Muscle layer of duodenum (tissue), 2 donors: ENCODE measurements at regions not wholly inside any gene's neighbourhood (a gene's known extent, or its start where the extent isn't known, plus 50 kb on each side); places are given as distances from the start of the nearest gene placed in this dataset.
"Not testable (repeated sequence)": the region's sequence is repeated elsewhere in the genome, so short reads cannot be mapped to it uniquely, and the experiment has no call there.

Experiments
- H3K27ac ChIP-seq: one replicate; pipeline ENCODE4 v1.7.0; 2013; ENCODE audit warnings: mild to moderate bottlenecking, low read length
- H3K27me3 ChIP-seq: one replicate; pipeline ENCODE4 v1.7.0; 2013; ENCODE audit warnings: low read depth, mild to moderate bottlenecking, control low read depth, low read length
- H3K36me3 ChIP-seq, 2 donors: one replicate each; pipeline ENCODE4 v1.7.0; 2013; ENCODE audit warnings: low read length in 2 of 2, control low read depth in 1 of 2, mild to moderate bottlenecking in 1 of 2; ENCODE audit not compliant: insufficient read depth in 2 of 2, control insufficient read depth in 1 of 2
- H3K4me1 ChIP-seq, 2 donors: one replicate each; pipeline ENCODE4 v1.7.0; 2013; ENCODE audit warnings: low read length in 2 of 2, mild to moderate bottlenecking in 2 of 2, control low read depth in 1 of 2, moderate library complexity in 1 of 2; ENCODE audit not compliant: insufficient read depth in 2 of 2, control insufficient read depth in 1 of 2
- H3K4me3 ChIP-seq, 2 donors: one replicate each; pipeline ENCODE4 v1.7.0; 2013; ENCODE audit warnings: low read length in 2 of 2, low read depth in 1 of 2, mild to moderate bottlenecking in 1 of 2
- H3K9me3 ChIP-seq, 2 donors: one replicate each; pipeline ENCODE4 v1.7.0; 2013; ENCODE audit warnings: low read length in 2 of 2, control low read depth in 1 of 2, mild to moderate bottlenecking in 1 of 2; ENCODE audit not compliant: control insufficient read depth in 1 of 2
- donor health status: healthy.

DNA sequence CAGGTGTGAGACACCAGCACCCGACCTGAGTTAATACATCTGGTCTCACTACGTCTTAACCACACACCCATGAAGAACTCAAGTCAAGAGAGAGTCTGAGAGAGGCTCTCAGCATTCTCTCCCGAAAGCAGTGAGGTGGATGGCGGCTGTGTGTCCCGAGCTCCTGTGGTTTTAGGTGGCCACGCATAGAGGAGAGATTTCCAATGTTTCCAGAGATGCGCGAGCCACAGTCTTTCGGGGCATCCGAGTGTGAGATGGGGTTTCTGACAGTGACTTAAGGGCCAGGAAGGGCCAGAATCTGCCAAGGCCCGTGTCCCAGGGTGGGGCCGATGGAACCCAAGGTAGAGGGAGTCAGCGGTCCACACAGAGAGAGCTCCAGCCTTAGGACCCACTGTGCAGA, 97.5 kb upstream of the ANKRD30BL start:
- not testable (repeated sequence) for H3K36me3 ChIP-seq, H3K27me3 ChIP-seq, H3K27ac ChIP-seq, H3K4me3 ChIP-seq, H3K9me3 ChIP-seq
- H3K4me1 ChIP-seq = peaks cover 0 to 16% of the 10 kb centered on the region in 2 donors

DNA sequence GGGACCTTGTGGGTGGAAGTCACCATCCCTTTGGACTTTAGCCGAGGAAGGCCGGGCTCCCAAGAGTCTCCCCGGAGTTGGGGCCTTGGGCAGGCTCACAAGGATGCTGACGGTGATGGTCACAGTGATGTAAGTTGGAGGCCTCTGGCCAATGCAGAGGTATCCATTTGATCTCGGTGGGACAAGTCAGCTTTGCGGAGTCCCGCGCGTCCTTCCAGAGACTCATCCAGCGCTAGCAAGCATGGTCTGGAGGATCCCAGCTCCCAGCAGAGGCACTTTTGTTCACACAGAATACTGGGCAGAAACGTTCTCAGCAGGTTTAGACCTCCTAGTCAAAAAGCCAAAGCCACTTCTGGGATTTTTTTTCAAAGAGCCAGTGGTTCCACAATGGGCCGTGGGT, 103.8 kb upstream of the ANKRD30BL start:
- not testable (repeated sequence) for H3K36me3 ChIP-seq, H3K4me1 ChIP-seq, H3K4me3 ChIP-seq, H3K9me3 ChIP-seq, H3K27ac ChIP-seq, H3K27me3 ChIP-seq

DNA sequence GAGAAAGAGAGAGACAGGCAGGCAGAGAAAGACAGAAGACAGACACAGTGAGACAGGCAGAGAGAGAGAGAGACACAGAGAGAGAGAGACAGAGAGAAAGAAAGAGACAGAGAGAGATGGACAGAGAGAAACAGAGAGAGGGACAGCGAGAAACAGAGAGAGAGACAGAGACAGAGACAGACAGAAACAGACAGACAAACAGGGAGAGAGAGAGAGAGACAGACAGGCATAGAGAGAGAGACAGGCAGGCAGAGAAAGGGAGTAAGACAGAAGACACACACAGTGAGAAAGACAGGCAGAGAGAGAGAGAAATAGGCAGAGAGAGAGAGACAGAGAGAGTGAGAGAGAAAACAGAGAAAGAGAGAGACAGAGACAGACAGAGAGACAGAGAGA, 105.3 kb upstream of the ANKRD30BL start:
- Histone ChIP-seq H3K4me3 (no peak overlapping the region), H3K4me1 (no peaks in the 10 kb centered on the region), H3K36me3 (no peaks in the 10 kb centered on the region), H3K27me3 (peaks cover 6% of the 10 kb centered on the region), H3K27ac (no peak overlapping the region), H3K9me3 (no peaks in the 10 kb centered on the region)

DNA sequence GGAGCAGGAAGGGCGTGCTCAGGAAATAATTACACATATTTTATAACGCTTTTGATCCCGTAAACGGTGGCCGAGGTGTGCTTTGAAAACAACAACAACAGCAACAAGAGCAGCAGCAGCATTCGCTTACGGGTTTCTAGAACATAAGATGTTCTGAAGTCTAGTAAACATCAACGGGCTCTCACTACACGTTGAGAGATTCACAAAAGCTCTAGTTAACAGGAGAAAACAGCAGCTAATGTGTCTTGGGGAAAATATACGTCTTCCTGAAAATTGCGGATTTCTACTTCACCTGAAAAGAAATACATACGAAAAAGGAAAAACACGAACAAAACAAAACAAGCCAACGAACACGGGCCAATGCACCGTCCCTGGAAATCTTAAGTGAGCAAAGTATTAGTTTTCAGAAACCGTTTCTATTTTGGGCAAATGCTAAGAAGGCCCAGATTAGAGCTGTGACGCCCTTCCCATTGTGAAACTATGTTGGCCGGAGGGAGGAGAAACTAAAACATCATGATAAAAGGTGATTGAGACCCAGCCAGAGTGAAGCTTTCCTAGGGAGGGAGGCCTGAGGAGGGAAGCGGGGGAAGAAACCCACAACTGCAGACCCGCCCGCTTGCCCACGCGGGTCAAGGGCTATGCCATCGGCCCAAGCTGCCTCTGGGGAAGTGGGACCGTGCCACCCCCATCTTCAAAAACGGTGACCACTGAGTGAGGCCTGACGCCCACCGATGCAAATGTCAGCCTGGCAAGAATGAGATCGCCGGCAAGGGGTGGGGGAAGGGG, 105.9 kb upstream of the ANKRD30BL start:
- H3K27me3 ChIP-seq, H3K27ac ChIP-seq, H3K9me3 ChIP-seq, H3K4me1 ChIP-seq, H3K36me3 ChIP-seq: not testable (repeated sequence)
- peak overlapping the region in 1 of 2 donors; percentile 18 for H3K4me3 ChIP-seq

DNA sequence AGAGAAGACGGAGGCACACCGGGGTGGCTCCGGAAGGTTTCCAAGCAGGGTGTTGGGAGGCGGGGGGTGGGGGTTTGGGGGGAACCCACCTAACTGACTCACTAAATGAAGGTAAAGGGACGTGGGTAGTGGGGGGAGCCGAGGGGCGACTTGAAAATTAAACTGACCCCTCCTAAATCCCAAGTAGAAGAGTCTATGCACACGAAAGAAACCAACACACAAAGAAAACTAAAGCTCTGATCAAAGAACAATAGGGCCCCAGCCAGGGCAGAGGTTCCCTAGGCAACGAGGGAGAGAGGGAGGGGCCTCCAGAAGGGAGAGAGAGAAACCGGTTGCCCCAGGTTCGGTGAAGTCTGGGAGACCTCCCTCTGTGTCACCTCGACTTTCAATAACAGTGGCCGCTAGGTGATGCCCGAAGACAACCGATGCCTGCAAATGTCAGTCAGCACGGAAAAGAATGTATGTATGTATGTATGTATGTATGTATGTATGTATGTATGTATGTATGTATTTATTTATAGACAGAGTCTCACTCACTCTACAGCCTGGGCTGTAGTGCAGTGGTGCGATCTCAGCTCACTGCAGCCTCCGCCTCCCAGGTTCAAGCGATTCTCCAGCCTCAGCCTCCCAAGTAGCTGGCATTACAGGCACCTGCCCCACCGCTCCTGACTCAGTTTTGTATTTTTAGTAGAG, 106.7 kb upstream of the ANKRD30BL start:
- H3K9me3 ChIP-seq, H3K27me3 ChIP-seq, H3K27ac ChIP-seq, H3K36me3 ChIP-seq, H3K4me1 ChIP-seq: not testable (repeated sequence)
- H3K4me3 ChIP-seq = peak overlapping the region in 1 of 2 donors; percentile 18

DNA sequence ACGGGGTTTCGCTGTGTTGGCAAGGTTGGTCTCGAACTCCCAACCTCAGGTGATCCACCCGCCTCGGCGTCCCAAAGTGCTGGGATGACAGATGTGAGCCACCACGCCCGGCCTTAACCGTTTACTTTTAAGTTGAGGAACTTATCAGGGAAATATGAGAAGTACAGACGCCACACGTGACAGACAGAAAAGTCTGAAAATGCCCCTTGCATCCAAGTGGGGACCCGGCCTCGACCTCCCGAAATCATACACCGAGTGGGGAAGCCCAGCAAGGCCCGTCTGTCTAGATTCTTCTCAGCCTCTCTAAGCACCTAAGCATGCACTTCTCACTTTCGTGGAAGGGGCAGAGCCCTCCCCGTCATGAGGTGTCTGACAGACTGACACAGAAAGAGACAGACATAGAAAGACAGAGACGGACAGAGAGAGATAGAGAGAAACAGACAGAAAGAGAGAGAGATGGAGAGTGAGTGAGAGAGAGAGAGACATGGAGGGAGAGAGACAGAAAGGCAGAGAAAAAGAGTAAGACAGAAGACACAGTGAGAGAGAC, 107.3 kb upstream of the ANKRD30BL start:
- Histone ChIP-seq H3K4me1 (no peaks in the 10 kb centered on the region), H3K27me3 (peaks cover 6% of the 10 kb centered on the region), H3K9me3 (no peaks in the 10 kb centered on the region)

DNA sequence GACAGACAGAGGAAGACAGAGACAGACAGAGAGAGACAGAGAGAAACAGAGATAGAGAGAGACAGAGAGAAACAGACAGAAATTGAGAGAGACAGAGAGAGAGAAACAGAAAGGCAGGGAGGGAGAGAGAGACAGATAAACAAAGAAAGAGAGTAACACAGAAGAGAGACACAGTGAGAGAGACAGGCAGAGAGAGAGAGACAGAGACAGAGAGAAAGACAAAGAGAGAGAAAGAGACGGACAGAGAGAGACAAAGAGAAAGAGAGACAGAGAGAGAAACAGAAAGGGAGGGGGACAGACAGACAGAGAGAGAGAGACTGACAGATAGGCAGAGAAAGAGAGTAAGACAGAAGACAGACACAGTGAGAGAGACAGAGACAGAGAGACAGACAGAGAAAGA, 108.5 kb upstream of the ANKRD30BL start:
- no peaks in the 10 kb centered on the region for H3K4me1 ChIP-seq

More for the DNA sequence above, 107.3 kb upstream of the ANKRD30BL start:
- Histone ChIP-seq H3K27ac (no peak overlapping the region), H3K4me3 (no peak overlapping the region), H3K36me3 (no peaks in the 10 kb centered on the region)

DNA sequence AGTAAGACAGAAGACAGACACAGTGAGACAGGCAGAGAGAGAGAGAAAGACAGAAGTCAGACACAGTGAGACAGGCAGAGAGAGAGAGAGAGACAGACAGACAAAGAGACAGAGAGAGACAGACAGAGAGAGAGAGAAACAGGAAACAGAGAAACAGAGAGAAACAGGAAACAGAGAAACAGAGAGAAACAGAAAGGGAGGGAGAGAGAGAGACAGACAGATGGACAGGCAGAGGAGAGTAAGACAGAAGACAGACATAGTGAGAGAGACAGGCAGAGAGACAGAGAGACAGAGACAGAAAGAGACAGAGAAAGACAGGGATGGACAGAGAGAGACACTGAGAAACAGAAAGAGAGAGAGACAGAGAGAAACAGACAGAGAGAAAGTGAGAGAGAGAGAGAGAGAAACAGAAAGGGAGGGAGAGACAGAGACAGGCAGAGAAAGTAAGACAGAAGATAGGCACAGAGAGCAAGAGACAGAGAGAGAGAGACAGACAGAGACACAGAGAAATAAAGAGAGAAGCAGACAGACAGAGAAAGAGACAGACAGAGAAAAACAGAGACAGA, 109.3 kb upstream of the ANKRD30BL start:
- Histone ChIP-seq H3K4me1 (no peaks in the 10 kb centered on the region), H3K27me3 (peaks cover 6% of the 10 kb centered on the region), H3K36me3 (no peaks in the 10 kb centered on the region), H3K4me3 (no peak overlapping the region), H3K27ac (no peak overlapping the region), H3K9me3 (no peaks in the 10 kb centered on the region)

More for the DNA sequence above, 108.5 kb upstream of the ANKRD30BL start:
- Histone ChIP-seq H3K36me3 (no peaks in the 10 kb centered on the region), H3K4me3 (no peak overlapping the region), H3K9me3 (no peaks in the 10 kb centered on the region), H3K27ac (no peak overlapping the region), H3K27me3 (peaks cover 6% of the 10 kb centered on the region)

DNA sequence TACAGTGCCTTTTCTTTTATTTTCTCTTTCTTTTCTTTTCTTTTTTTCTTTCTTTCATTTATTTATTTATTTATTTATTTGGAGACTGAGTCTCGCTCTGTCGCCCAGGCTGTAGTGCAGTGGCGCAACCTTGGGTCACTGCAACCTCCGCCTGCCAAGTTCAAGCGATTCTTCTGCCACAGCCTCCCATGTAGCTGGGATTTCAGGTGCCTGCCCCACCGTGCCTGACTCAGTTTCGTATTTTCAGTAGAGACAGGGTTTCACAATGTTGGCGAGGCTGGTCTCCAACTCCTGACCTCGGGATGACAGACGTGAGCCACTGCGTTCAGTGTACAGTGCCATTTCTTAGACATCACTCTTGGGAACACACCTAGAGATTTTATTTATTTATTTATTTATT, 110.0 kb upstream of the ANKRD30BL start:
- not testable (repeated sequence) for H3K9me3 ChIP-seq, H3K27ac ChIP-seq, H3K4me3 ChIP-seq, H3K27me3 ChIP-seq, H3K36me3 ChIP-seq, H3K4me1 ChIP-seq

DNA sequence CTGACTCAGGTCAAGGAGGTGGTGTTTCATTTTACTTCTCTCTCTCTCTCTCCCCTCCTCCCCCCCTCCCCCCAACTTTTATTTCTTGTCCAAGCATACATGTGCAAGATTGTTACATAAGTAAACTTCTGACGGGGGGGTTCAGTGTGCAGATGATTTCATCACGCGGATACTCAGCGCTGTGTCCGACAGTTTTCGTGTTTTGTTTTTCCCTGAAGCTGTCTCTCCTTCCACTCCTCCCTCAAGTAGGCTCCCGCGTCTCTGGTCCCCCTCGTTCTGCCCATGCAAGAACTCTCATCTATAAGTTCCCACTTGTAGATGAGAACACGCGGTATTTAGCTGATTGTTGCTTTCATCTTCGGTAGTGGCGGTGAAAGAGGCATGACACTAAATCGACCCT, 111.0 kb upstream of the ANKRD30BL start:
- no peak overlapping the region for H3K27ac ChIP-seq
- H3K9me3 ChIP-seq = no peaks in the 10 kb centered on the region
- no peaks in the 10 kb centered on the region for H3K4me1 ChIP-seq
- no peaks in the 10 kb centered on the region for H3K36me3 ChIP-seq
- H3K4me3 ChIP-seq = no peak overlapping the region
- peaks cover 6% of the 10 kb centered on the region for H3K27me3 ChIP-seq

DNA sequence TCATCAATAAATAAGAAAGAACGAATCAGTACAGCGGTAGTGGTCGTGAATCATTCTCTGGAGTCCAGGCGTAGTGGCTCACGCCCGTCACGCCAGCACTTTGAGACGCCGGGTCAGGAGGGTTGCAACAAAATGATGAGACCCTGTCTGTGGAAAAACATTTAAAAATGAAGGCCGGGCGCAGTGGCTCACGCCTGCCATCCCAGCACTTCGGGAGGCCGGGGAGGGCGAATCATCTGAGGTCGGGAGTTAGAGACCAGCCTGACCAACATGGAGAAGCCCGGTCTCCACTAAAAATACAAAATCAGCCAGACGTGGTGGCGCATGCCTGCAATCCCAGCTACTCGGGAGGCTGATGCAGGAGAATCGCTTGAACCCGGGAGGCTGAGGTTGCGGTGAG, 111.8 kb upstream of the ANKRD30BL start:
- not testable (repeated sequence) for H3K27ac ChIP-seq, H3K4me1 ChIP-seq, H3K27me3 ChIP-seq, H3K4me3 ChIP-seq, H3K9me3 ChIP-seq, H3K36me3 ChIP-seq
